ENCODE measurements at regions not wholly inside any gene's neighbourhood (a gene's known extent, or its start where the extent isn't known, plus 50 kb on each side); places are given as distances from the start of the nearest gene placed in this dataset.

DNA sequence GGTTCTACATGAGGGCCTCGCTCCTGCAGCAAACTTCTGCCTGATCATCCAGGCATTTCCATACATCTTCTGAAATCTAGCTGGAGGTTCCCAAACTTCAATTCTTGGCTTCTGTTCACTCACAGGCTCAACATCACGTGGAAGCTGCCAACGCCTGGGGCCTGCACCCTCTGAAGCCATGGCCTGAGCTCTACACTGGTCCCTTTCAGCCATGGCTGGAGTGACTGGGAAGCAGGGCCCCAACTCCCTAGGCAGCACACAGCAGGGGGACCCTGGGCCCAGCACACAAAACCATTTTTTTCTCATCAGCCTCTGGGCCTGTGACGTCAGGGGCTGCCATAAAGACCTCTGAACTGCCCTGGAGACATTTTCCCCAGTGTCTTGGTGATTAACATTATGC lies 542.7 kb downstream of the TLL1 start:
- TF ChIP-seq, protein P1, sequence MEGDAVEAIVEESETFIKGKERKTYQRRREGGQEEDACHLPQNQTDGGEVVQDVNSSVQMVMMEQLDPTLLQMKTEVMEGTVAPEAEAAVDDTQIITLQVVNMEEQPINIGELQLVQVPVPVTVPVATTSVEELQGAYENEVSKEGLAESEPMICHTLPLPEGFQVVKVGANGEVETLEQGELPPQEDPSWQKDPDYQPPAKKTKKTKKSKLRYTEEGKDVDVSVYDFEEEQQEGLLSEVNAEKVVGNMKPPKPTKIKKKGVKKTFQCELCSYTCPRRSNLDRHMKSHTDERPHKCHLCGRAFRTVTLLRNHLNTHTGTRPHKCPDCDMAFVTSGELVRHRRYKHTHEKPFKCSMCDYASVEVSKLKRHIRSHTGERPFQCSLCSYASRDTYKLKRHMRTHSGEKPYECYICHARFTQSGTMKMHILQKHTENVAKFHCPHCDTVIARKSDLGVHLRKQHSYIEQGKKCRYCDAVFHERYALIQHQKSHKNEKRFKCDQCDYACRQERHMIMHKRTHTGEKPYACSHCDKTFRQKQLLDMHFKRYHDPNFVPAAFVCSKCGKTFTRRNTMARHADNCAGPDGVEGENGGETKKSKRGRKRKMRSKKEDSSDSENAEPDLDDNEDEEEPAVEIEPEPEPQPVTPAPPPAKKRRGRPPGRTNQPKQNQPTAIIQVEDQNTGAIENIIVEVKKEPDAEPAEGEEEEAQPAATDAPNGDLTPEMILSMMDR (IDR thresholded peaks at IDR 0.05; ENCODE audit: low read depth, low read length, poor library complexity, severe bottlenecking) = no peak
- TF ChIP-seq EZH2phosphoT487 (IDR thresholded peaks at IDR 0.05; ENCODE audit: borderline replicate concordance, low read length) = no peak
